ENCODE measurements at regions not wholly inside any gene's neighbourhood (a gene's known extent, or its start where the extent isn't known, plus 50 kb on each side); places are given as distances from the start of the nearest gene placed in this dataset.

DNA sequence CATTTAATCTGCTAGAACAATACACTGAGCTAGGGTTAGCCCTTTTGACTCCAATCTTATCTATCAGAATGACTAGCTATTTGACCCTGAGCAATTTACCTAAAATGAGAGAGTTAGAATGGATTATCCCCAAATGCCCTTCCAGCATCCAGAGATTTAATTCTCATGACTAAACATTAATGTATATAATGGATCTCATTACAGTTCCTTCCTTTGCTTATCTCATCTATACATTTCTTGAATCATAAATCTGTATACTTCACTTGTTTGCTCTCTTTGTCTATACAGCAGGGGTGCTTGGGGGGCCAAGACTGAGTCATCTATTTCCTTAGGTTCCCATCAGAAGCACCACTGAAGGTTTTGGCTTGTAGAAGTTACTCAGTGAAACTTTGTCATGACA is 565.8 kb downstream of the IGSF11 start:
- Histone ChIP-seq H3K9me3 (ENCODE audit: control insufficient read depth, low read length) (no peaks in the 10 kb centered on the region), H3K4me2 (ENCODE audit: low read length) (no peak overlapping the region), H3K36me3 (ENCODE audit: control insufficient read depth, insufficient read depth, low read length) (no peaks in the 10 kb centered on the region), H2AFZ (no peak overlapping the region), H3K27me3 (ENCODE audit: control insufficient read depth, insufficient read depth, low read length) (no peaks in the 10 kb centered on the region), H3K79me2 (no peaks in the 10 kb centered on the region), H3K4me3 (ENCODE audit: low read depth, low read length) (no peak overlapping the region), H3K9ac (no peak overlapping the region), H3K4me1 (no peaks in the 10 kb centered on the region), H3K27ac (no peak overlapping the region)
- TF ChIP-seq, protein P1, sequence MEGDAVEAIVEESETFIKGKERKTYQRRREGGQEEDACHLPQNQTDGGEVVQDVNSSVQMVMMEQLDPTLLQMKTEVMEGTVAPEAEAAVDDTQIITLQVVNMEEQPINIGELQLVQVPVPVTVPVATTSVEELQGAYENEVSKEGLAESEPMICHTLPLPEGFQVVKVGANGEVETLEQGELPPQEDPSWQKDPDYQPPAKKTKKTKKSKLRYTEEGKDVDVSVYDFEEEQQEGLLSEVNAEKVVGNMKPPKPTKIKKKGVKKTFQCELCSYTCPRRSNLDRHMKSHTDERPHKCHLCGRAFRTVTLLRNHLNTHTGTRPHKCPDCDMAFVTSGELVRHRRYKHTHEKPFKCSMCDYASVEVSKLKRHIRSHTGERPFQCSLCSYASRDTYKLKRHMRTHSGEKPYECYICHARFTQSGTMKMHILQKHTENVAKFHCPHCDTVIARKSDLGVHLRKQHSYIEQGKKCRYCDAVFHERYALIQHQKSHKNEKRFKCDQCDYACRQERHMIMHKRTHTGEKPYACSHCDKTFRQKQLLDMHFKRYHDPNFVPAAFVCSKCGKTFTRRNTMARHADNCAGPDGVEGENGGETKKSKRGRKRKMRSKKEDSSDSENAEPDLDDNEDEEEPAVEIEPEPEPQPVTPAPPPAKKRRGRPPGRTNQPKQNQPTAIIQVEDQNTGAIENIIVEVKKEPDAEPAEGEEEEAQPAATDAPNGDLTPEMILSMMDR (IDR thresholded peaks at IDR 0.05): no peak

DNA sequence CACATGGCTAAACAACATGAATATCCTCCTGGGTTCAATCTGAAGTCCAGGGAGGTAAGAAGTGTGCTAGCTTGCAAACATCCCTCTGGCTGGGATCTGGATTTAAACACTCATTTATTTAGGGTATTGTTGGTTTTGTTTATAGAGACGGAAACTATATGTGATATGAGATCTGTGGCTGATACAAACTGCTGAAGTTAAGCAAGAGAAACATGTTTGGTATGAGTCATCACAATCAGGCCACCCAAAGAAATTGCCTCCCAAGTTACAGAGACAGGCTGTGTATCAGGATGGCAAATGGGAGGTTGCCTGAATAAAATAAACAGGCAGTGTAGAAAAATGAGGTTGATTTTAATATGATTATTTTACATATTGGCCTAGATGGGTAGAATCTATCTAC is 562.1 kb downstream of the IGSF11 start:
- no peaks in the 10 kb centered on the region for H3K79me2 ChIP-seq
- TF ChIP-seq, protein P1 (IDR thresholded peaks at IDR 0.05): no peak
- H3K36me3 ChIP-seq (ENCODE audit: control insufficient read depth, insufficient read depth, low read length): no peaks in the 10 kb centered on the region

DNA sequence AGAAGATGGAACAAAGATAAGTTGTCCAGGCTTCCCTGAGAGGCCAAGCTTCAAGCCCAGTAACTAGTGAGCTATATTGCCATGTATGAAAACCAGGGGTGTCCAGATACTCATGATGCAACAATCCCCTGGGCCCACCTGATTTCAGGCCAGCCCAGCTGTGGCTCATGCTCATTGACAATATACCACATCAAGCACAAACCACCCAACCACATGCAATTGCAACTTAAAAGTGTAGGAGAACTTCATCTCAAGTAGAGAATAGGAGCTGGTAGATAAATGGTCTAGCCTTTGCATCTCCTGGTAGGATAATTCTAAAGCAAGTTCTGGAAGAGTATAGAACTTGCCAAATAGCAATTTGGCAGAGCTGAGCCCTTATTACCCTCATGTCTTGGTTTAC is 561.3 kb downstream of the IGSF11 start:
- Histone ChIP-seq H2AFZ (no peak overlapping the region), H3K4me2 (ENCODE audit: low read length) (no peak overlapping the region), H3K79me2 (no peaks in the 10 kb centered on the region), H3K9ac (no peak overlapping the region), H3K4me3 (ENCODE audit: low read depth, low read length) (no peak overlapping the region), H3K27ac (no peak overlapping the region), H3K4me1 (no peaks in the 10 kb centered on the region), H3K27me3 (ENCODE audit: control insufficient read depth, insufficient read depth, low read length) (no peaks in the 10 kb centered on the region), H3K9me3 (ENCODE audit: control insufficient read depth, low read length) (no peaks in the 10 kb centered on the region), H3K36me3 (ENCODE audit: control insufficient read depth, insufficient read depth, low read length) (no peaks in the 10 kb centered on the region)
- TF ChIP-seq, protein P1 (IDR thresholded peaks at IDR 0.05): no peak

More for the DNA sequence above, 562.1 kb downstream of the IGSF11 start:
- H3K27me3 ChIP-seq (ENCODE audit: control insufficient read depth, insufficient read depth, low read length): no peaks in the 10 kb centered on the region
- no peaks in the 10 kb centered on the region for H3K9me3 ChIP-seq (ENCODE audit: control insufficient read depth, low read length)
- no peak overlapping the region for H3K27ac ChIP-seq
- H3K4me3 ChIP-seq (ENCODE audit: low read depth, low read length): no peak overlapping the region
- no peak overlapping the region for H2AFZ ChIP-seq
- no peak overlapping the region for H3K9ac ChIP-seq
- no peak overlapping the region for H3K4me2 ChIP-seq (ENCODE audit: low read length)
- H3K4me1 ChIP-seq: no peaks in the 10 kb centered on the region

DNA sequence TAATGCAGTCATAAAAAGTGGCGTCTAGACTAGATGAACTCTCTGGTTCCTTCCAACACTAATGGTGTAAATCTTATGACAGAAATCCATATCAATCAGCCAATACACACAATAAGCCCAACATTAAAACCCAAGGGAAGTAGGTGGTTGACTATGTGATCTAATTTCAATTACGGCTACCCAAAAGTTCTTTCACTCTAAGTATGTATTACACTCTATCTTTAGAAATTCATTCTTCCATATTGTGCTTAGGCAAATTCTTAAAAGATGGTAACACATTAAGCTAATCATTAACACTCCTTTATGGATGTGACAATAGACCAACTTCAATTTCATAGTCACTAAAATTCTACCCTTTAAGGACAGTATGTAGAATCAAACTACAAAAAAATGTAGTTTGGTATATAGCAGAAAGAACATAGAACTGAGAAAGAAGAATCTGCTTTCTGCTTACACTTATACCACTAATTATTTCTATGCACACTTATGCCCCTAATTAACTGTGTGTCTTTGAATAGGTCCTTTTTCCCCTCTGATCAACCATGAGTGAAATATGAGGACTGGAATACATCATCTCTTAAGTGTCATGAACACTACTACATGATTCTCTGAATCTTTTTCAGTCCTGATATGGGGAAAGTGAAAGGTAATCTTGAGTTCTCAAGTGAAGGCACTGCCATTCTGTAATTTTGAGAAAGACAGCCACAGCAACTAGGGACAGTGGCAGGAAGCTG is 557.6 kb downstream of the IGSF11 start:
- no peaks in the 10 kb centered on the region for H3K36me3 ChIP-seq (ENCODE audit: control insufficient read depth, insufficient read depth, low read length)
- no peaks in the 10 kb centered on the region for H3K79me2 ChIP-seq
- TF ChIP-seq, protein P1 (IDR thresholded peaks at IDR 0.05): no peak
- H3K4me2 ChIP-seq (ENCODE audit: low read length): no peak overlapping the region
- H3K4me1 ChIP-seq: no peaks in the 10 kb centered on the region
- H3K9ac ChIP-seq: no peak overlapping the region
- H3K9me3 ChIP-seq (ENCODE audit: control insufficient read depth, low read length): no peaks in the 10 kb centered on the region
- H3K27me3 ChIP-seq (ENCODE audit: control insufficient read depth, insufficient read depth, low read length): no peaks in the 10 kb centered on the region
- no peak overlapping the region for H2AFZ ChIP-seq
- no peak overlapping the region for H3K27ac ChIP-seq
- no peak overlapping the region for H3K4me3 ChIP-seq (ENCODE audit: low read depth, low read length)

DNA sequence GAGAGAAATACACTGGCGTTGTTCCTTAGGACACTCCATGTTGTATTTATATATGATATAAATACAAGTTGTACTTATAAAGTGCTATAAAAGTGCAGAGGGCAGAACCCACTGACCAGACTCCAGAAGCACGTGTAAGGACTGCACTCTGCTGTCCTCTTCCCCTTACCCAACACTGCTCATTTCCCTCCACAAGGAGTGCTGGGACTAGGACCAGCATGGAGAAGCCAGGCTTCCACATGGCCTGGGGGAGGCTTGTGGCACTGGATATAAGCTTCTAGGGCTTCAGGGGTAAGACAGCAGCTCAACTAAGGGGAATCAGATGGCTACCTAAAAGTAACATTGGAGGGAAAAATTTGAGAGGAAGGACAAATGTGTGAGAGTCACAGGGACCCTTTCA is 556.9 kb downstream of the IGSF11 start:
- Histone ChIP-seq H3K4me2 (ENCODE audit: low read length) (no peak overlapping the region), H2AFZ (no peak overlapping the region), H3K36me3 (ENCODE audit: control insufficient read depth, insufficient read depth, low read length) (no peaks in the 10 kb centered on the region), H3K79me2 (no peaks in the 10 kb centered on the region), H3K27ac (no peak overlapping the region), H3K9me3 (ENCODE audit: control insufficient read depth, low read length) (no peaks in the 10 kb centered on the region), H3K4me3 (ENCODE audit: low read depth, low read length) (no peak overlapping the region), H3K4me1 (no peaks in the 10 kb centered on the region), H3K9ac (no peak overlapping the region), H3K27me3 (ENCODE audit: control insufficient read depth, insufficient read depth, low read length) (no peaks in the 10 kb centered on the region)
- TF ChIP-seq, protein P1 (IDR thresholded peaks at IDR 0.05): no peak

Data from parathyroid adenoma (tissue), 2 donors.